DND-41 (cell line): ENCODE measurements at regions not wholly inside any gene's neighbourhood (a gene's known extent, or its start where the extent isn't known, plus 50 kb on each side); places are given as distances from the start of the nearest gene placed in this dataset.

ENCODE experiments used
- ATAC-seq: fragments of 200-7000 bp; cut with Tn5 transposase; 3 replicates; pipeline ENCODE4 v1.9.1; 2021; ENCODE audit warnings: low read depth; ENCODE audit not compliant: insufficient read depth
- DNase-seq: peaks from one replicate; pipeline ENCODE4 v3.0.0-alpha.2; 2020
- H2AFZ ChIP-seq: 2 replicates; pipeline ENCODE4 v1.6.0; 2012; ENCODE audit warnings: low read depth, low read length
- H3K27ac ChIP-seq: 2 replicates; pipeline ENCODE4 v1.5.1; 2012; ENCODE audit warnings: low read length, inconsistent platforms
- H3K27me3 ChIP-seq: fragments of 200-600 bp; sonication (generic); 2 replicates; pipeline ENCODE4 v1.6.0; 2012; ENCODE audit warnings: low read length, mild to moderate bottlenecking, inconsistent platforms; ENCODE audit not compliant: insufficient read depth, poor library complexity
- H3K36me3 ChIP-seq: 2 replicates; pipeline ENCODE4 v1.5.1; 2012; ENCODE audit warnings: low read length, inconsistent platforms; ENCODE audit not compliant: insufficient read depth
- H3K4me1 ChIP-seq: 2 replicates; pipeline ENCODE4 v1.5.1; 2012; ENCODE audit warnings: mild to moderate bottlenecking, low read length; ENCODE audit not compliant: insufficient read depth
- H3K4me2 ChIP-seq: 2 replicates; pipeline ENCODE4 v1.6.0; 2012; ENCODE audit warnings: mild to moderate bottlenecking, moderate library complexity, low read length, inconsistent platforms; ENCODE audit not compliant: insufficient read depth
- H3K4me3 ChIP-seq, 2 experiments: fragments of 200-600 bp in 1 of 2; shearing (Covaris generic) in 1 of 2; 2 replicates each; pipeline ENCODE4 v1.5.1; 2012 to 2016; ENCODE audit warnings: inconsistent platforms in 2 of 2, low read length in 2 of 2, mild to moderate bottlenecking in 2 of 2, low read depth in 1 of 2, moderate library complexity in 1 of 2
- H3K79me2 ChIP-seq: 2 replicates; pipeline ENCODE4 v1.6.0; 2012; ENCODE audit warnings: low read length, inconsistent platforms; ENCODE audit not compliant: insufficient read depth
- H3K9ac ChIP-seq: 2 replicates; pipeline ENCODE4 v1.6.0; 2012; ENCODE audit warnings: low read depth, mild to moderate bottlenecking, inconsistent platforms, low read length, moderate library complexity
- H3K9me3 ChIP-seq: 2 replicates; pipeline ENCODE4 v1.5.1; 2012; ENCODE audit warnings: low read length, moderate library complexity, mild to moderate bottlenecking, inconsistent platforms; ENCODE audit not compliant: insufficient read depth, severe bottlenecking
- H4K20me1 ChIP-seq: 2 replicates; pipeline ENCODE4 v1.6.0; 2012; ENCODE audit warnings: low read length; ENCODE audit not compliant: insufficient read depth
- EZH2 ChIP-seq: IDR thresholded peaks from 3 replicates; pipeline ENCODE4 v1.6.1; 2012; ENCODE audit warnings: borderline replicate concordance, low read depth, mild to moderate bottlenecking, moderate library complexity, low read length, inconsistent platforms; ENCODE audit not compliant: severe bottlenecking
- TF ChIP-seq, protein P1 (sequence below): IDR thresholded peaks from 2 replicates; pipeline ENCODE4 v1.5.1; 2012; ENCODE audit warnings: borderline replicate concordance, low read length, moderate library complexity, mild to moderate bottlenecking; ENCODE audit not compliant: poor library complexity, severe bottlenecking; ENCODE audit errors: extremely low read depth

- no peaks in the 10 kb centered on the region for H3K36me3 ChIP-seq
- DNase-seq: no peak
- H3K27me3 ChIP-seq: no peaks in the 10 kb centered on the region
- H2AFZ ChIP-seq: no peak overlapping the region
- H4K20me1 ChIP-seq: no peaks in the 10 kb centered on the region
- no peaks in the 10 kb centered on the region for H3K79me2 ChIP-seq
- no peak for ATAC-seq
- no peaks in the 10 kb centered on the region for H3K4me1 ChIP-seq
- H3K4me3 ChIP-seq: no peak overlapping the region
- H3K27ac ChIP-seq: no peak overlapping the region
- no peak for TF ChIP-seq EZH2
- TF ChIP-seq, protein P1, sequence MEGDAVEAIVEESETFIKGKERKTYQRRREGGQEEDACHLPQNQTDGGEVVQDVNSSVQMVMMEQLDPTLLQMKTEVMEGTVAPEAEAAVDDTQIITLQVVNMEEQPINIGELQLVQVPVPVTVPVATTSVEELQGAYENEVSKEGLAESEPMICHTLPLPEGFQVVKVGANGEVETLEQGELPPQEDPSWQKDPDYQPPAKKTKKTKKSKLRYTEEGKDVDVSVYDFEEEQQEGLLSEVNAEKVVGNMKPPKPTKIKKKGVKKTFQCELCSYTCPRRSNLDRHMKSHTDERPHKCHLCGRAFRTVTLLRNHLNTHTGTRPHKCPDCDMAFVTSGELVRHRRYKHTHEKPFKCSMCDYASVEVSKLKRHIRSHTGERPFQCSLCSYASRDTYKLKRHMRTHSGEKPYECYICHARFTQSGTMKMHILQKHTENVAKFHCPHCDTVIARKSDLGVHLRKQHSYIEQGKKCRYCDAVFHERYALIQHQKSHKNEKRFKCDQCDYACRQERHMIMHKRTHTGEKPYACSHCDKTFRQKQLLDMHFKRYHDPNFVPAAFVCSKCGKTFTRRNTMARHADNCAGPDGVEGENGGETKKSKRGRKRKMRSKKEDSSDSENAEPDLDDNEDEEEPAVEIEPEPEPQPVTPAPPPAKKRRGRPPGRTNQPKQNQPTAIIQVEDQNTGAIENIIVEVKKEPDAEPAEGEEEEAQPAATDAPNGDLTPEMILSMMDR: no peak
- H3K4me2 ChIP-seq: no peak overlapping the region
- H3K9me3 ChIP-seq: no peaks in the 10 kb centered on the region
- H3K9ac ChIP-seq: no peak overlapping the region
These were observed 156.0 kb downstream of the ISL1 start for GRCh38 chr5:51539232-51539631.

DNA sequence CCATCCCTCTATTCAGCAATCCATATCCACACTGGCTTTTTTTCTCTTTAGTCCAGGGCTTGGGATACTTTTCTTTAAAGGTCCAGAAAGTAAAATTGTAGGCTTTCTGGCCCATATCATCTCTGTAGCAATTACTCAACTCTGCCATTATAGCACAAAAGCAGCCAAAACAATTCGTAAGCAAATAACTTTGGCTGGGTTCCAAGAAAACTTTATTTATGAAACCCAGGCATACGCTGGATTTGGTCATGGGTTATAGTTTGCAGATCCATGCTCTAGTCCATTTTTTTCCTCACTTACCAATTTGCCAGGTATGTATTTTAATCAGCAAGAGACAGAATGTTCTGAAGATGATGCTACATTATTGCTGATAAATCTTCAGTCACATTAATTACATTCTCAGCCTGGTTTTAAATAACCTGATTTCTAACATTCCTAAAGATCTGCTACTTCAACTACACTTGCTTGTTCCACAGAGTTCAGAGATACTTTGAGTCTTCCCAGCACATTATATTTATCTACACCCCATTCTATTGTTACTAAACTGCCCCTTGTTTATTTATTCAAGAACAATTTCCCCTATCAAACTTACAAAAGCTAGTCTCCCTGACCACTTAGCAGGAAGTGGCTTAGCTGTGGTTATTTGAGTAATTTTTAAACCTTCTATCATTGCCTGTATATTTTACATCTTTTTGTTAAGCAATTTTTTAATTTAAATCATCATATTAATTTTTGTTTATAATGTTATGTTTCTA, 161.0 kb downstream of the ISL1 start:
- no peaks in the 10 kb centered on the region for H3K9me3 ChIP-seq
- H3K36me3 ChIP-seq: no peaks in the 10 kb centered on the region
- ATAC-seq: no peak
- H3K27ac ChIP-seq: no peak overlapping the region
- no peaks in the 10 kb centered on the region for H3K79me2 ChIP-seq
- DNase-seq: no peak
- no peaks in the 10 kb centered on the region for H4K20me1 ChIP-seq
- TF ChIP-seq EZH2: no peak
- TF ChIP-seq, protein P1: no peak
- no peak overlapping the region for H3K9ac ChIP-seq
- no peak overlapping the region for H3K4me3 ChIP-seq
- H2AFZ ChIP-seq: no peak overlapping the region
- H3K4me1 ChIP-seq: no peaks in the 10 kb centered on the region
- H3K27me3 ChIP-seq: no peaks in the 10 kb centered on the region
- no peak overlapping the region for H3K4me2 ChIP-seq

DNA sequence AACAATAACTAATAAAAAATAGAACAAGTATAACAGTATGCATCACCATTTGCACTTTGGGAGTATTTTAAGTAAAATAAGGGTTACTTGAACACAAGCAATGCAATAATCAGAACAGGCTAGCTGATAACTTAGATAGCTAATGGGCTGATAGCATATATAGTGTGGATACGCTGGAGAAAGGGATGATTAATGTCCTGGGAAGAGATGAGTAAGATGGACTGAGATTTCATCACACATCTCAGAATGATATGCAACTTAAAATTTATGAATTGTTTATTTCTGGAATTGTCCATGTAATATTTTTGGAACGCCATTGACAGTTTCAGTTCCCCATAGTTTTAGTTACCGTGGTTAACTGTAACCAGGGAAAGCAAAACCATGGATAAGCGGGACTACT, 173.6 kb downstream of the ISL1 start:
- H3K9me3 ChIP-seq: no peaks in the 10 kb centered on the region
- H3K27ac ChIP-seq: no peak overlapping the region
- no peak overlapping the region for H3K9ac ChIP-seq
- H3K4me1 ChIP-seq: no peaks in the 10 kb centered on the region
- H3K4me2 ChIP-seq: no peak overlapping the region
- DNase-seq (no peak), ATAC-seq (no peak)
- no peaks in the 10 kb centered on the region for H3K36me3 ChIP-seq
- H3K27me3 ChIP-seq: no peaks in the 10 kb centered on the region
- no peak for TF ChIP-seq EZH2
- TF ChIP-seq, protein P1: no peak
- no peaks in the 10 kb centered on the region for H4K20me1 ChIP-seq
- no peak overlapping the region for H2AFZ ChIP-seq
- H3K79me2 ChIP-seq: no peaks in the 10 kb centered on the region
- H3K4me3 ChIP-seq: no peak overlapping the region
